IPS-18c (cell line): ENCODE measurements at regions not wholly inside any gene's neighbourhood (a gene's known extent, or its start where the extent isn't known, plus 50 kb on each side); places are given as distances from the start of the nearest gene placed in this dataset.
"Not testable (repeated sequence)": the region's sequence is repeated elsewhere in the genome, so short reads cannot be mapped to it uniquely, and the experiment has no call there.

Experiments
- H3K4me3 ChIP-seq: 2 replicates; pipeline ENCODE4 v1.7.0; 2013; ENCODE audit warnings: low read depth, mild to moderate bottlenecking, low read length, moderate library complexity; ENCODE audit not compliant: insufficient read depth
- H3K9me3 ChIP-seq: one replicate; pipeline ENCODE4 v1.6.1; 2013; ENCODE audit warnings: mild to moderate bottlenecking, low read length, moderate library complexity; ENCODE audit not compliant: control insufficient read depth, insufficient read depth

GRCh38 chr3:125860547-125860946 is 108.4 kb upstream of the ROPN1B start:
- not testable (repeated sequence) for H3K9me3 ChIP-seq, H3K4me3 ChIP-seq

DNA sequence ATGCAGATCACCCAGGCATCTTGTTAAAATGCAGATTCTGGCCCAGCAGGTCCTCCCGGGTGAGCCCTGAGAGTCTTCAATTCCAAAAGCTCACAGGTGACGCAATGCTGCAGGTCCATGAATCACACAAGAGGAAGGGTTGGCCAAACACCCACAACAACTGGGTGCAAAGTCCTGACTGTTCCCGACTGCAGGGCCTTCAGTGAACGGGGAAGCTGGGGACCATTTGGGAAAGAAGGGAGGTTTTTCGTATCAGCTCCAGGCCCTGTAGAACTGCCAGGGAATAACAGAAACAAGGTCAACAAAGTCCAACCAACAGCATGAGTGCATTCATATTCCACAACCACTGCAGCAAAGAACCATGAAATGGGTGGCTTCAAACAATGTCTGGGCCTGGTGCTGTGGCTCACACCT is 106.1 kb upstream of the ROPN1B start:
- not testable (repeated sequence) for H3K9me3 ChIP-seq, H3K4me3 ChIP-seq

DNA sequence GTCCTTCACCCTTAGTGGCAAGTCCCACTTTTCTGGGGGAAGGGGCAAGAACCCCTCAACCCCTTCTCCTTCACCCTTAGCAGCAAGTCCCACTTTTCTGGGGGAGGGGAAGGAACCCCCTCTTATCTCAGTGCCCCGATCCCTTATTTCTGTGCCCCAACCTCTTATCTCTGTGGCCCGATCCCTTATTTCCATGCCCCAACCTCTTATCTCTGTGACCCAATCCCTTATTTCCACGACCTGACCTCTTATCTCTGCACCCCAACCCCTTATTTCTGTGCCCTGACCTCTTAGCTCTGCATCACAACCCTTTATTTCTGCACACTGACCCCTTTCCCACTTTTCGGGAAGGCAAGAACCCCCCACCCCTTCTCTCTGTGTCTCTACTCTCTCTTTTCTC is 104.4 kb upstream of the ROPN1B start:
- not testable (repeated sequence) for H3K9me3 ChIP-seq, H3K4me3 ChIP-seq

DNA sequence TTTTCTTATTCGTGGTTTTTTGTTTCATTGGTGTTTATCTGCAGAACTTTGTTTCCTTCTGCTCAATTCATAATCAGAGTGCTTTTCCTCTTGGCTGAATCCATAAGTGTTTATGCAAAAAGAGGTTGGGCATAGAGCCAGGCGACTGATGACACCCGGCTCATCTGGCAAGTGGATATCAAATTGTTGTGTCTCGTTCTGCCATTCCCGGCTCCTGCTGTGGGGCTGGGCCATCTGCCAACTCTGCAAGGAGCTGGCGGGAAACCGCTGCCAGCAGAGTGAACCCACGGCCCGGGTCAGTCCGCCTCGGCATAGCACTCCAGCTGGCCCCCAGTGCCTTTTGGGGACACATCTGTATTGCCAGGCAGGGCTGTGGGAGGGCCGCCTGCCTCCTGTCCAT is 83.0 kb upstream of the ROPN1B start:
- not testable (repeated sequence) for H3K4me3 ChIP-seq, H3K9me3 ChIP-seq

- H3K4me3 ChIP-seq, H3K9me3 ChIP-seq: not testable (repeated sequence)
These were observed 69.8 kb upstream of the ROPN1B start for GRCh38 chr3:125899181-125899580.

DNA sequence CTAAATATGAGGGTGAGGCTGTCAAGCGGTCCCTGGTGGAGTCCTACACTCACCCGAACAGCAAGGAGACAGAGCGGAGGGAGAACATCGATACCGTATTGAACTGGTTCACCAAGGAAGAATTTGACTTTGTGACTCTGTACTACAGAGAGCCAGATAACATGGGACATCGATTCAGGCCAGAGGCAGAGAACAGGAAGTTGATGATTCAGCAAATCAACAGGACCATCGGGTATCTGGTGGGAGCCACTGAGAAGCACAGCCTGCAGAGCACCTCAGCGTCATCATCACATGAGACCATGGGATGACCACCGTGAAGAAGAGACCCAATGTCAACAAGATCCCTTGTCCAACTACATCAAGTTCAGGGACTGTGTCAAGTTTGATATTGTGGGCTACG is 67.5 kb upstream of the ROPN1B start:
- H3K4me3 ChIP-seq, result not testable (repeated sequence)

GRCh38 chr3:125903780-125904455 is 65.1 kb upstream of the ROPN1B start:
- not testable (repeated sequence) for H3K9me3 ChIP-seq, H3K4me3 ChIP-seq

More for the DNA sequence above, 67.5 kb upstream of the ROPN1B start:
- H3K9me3 ChIP-seq, result not testable (repeated sequence)

DNA sequence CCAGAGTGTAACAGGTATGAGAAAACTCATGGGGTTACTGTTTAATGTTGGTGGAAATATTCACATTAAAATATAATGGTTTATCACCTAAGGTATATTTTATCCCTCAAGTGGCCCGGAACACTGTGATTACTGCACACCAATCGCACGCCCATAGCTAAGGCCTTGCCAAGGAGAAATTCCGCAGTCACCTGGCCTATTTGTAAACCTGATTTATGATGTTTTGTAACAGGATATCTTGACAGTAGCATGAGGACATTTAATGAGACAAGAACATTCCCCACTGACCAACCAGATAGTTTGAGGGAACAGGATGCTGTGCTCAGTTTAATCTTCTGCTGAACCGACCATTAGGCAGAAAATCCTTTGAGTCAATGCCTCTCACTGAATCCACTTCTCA is 61.7 kb upstream of the ROPN1B start:
- H3K4me3 ChIP-seq, H3K9me3 ChIP-seq: not testable (repeated sequence)

DNA sequence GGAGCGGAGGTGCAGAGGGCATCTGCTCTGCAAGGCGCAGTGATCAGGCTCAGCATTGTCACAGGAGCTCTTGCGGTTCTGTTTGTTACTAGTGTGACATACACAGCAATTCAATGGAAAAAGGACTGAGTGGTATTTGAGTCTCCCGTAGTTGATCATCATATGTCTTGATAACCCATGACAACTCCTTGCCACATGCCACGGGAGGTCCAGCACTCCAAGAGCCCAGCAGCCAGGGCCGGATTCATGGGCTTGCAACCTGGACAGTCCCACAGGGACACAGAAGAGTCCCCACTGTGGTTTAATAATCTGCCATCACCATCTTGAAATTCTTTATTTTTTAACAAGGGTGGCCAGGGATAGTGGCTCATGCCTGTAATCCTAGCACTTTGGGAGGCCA is 58.1 kb upstream of the ROPN1B start:
- H3K4me3 ChIP-seq, result not testable (repeated sequence)

DNA sequence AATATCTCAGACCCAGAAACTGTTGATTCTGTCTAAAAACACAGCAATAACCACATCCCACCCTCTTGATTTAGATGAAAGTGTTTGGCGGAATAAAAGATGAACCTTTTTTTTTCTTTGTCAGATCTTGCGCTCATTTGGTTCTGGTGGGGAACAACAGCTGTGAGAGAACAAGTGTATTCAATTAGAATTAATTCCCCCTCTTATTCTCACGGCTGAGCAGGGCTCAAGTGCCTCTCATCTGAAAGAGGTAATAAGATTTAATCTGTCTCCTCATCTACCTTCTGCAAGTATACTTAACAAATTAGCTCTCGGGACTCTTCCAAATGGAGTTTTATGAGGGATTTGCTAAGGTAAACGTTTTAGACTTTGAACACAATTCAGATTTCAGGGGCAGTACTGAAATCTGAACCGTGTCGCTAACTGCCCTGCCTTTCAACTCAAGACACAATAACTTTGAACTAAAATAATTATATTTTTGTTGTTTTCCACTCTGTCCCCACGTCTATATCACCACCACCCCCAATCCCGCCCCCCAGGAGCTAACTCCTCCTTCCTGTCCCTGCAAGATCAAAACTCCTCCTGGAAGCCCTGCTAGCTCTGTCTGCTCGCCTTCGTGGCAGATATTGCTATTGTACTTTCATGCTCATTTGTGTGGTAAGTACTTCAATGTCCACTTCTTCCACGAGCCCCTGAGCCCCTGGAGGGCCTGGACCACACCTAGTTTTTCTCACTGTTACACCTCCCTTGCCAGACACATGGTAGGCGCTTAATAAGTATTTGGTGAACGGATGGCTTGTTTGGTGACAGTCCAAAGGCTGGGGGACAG is 54.2 kb upstream of the ROPN1B start:
- peak overlapping the region; percentile 56 for H3K4me3 ChIP-seq
- H3K9me3 ChIP-seq, result not testable (repeated sequence)

More for the DNA sequence above, 58.1 kb upstream of the ROPN1B start:
- H3K9me3 ChIP-seq, result not testable (repeated sequence)

GRCh38 chr3:125915437-125915787 is 53.6 kb upstream of the ROPN1B start:
- peak overlapping the region; percentile 56 for H3K4me3 ChIP-seq

GRCh38 chr3:125915792-125916375 is 53.1 kb upstream of the ROPN1B start:
- not testable (repeated sequence) for H3K9me3 ChIP-seq
- peak overlapping the region; percentile 56; the same call in 1 of the 2 replicates for H3K4me3 ChIP-seq

More at GRCh38 chr3:125915437-125915787, 53.6 kb upstream of the ROPN1B start:
- not testable (repeated sequence) for H3K9me3 ChIP-seq

GRCh38 chr3:125916376-125916978 is 52.5 kb upstream of the ROPN1B start:
- no peaks in the 10 kb centered on the region for H3K9me3 ChIP-seq
- peak overlapping the region; percentile 64 for H3K4me3 ChIP-seq

DNA sequence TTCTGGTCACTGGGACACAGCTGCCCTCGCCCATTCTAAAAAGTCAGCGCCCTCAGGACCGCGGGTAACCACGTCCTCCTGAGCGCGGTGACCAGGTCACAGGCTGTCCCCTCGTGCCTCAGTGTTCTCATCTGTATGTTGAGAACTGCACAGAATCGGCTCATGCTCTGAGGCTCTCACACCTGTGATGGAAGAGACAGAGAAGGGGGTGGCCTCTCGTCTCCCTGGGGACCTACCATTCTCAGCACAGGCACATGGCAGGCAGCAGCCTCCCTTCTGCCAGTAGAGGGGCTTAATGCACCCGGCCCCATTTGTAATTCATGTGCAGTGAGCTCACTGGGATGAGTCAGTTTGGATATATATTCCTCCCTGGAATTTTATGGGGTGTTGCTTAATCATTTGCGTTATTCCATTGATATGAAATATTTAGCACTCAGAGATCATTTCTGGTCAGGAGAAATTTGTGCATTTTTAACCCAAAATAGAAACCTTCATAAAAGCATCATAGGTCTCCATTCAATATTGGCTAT is 51.9 kb upstream of the ROPN1B start:
- not testable (repeated sequence) for H3K9me3 ChIP-seq
- H3K4me3 ChIP-seq, result peak overlapping the region; percentile 64; the same call in 1 of the 2 replicates

GRCh38 chr3:125918024-125918423 is 51.0 kb upstream of the ROPN1B start:
- not testable (repeated sequence) for H3K4me3 ChIP-seq, H3K9me3 ChIP-seq

DNA sequence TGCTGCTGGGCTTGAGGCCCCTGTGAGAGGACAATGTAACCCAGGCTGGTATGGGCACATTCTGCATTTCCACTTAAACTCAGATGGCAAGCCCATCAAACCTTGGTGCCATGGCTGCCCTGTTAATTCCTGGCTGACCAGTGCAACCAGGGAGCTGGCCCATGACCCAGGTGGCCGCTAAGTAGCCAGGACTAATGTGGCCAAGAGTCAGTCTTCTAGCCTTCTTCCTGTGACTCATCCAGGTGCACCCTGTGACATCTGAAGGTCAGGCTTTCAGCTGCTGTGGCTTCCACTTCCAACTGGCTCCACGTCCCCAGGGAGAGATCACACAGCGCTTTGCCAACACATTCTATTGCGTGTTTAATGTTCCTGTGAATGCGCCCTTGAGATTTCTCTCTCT is 50.5 kb upstream of the ROPN1B start:
- not testable (repeated sequence) for H3K9me3 ChIP-seq, H3K4me3 ChIP-seq

- not testable (repeated sequence) for H3K4me3 ChIP-seq, H3K9me3 ChIP-seq
These were observed 50.1 kb upstream of the ROPN1B start for GRCh38 chr3:125918866-125919265.
